SH-SY5Y (cell line): ENCODE measurements at regions not wholly inside any gene's neighbourhood (a gene's known extent, or its start where the extent isn't known, plus 50 kb on each side); places are given as distances from the start of the nearest gene placed in this dataset.
A peak's percentile ranks its signal among the peaks of the same experiment; 100 is the strongest.

Experiments used
- GATA2 ChIP-seq: IDR thresholded peaks from 2 replicates; pipeline ENCODE4 v1.6.1; 2011; ENCODE audit warnings: mild to moderate bottlenecking, low read depth, low read length
- GATA3 ChIP-seq: IDR thresholded peaks from 2 replicates; pipeline ENCODE4 v1.6.1; 2011; ENCODE audit warnings: low read depth, mild to moderate bottlenecking, low read length, moderate library complexity

DNA sequence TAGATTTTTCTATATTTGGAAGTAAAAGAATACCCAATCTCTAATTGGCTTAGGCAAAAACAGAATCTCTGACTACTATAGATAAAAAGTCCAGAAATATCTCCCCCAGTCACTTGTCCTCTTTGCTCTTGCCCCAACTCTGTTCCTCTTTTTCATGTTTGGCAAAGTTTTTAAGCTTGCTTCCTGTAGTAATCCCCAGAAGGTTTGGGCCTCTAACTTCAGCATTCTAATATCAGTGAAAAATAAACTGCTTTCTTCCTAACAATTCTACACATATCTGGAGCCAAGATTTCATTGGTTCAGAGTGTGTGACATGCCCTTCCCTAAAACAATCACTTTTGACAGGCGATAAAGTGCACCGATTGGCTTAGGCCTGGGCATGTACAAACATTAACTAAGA lies 1680.3 kb downstream of the MAT2B start:
- no peak for TF ChIP-seq GATA3
- TF ChIP-seq GATA2 = no peak

DNA sequence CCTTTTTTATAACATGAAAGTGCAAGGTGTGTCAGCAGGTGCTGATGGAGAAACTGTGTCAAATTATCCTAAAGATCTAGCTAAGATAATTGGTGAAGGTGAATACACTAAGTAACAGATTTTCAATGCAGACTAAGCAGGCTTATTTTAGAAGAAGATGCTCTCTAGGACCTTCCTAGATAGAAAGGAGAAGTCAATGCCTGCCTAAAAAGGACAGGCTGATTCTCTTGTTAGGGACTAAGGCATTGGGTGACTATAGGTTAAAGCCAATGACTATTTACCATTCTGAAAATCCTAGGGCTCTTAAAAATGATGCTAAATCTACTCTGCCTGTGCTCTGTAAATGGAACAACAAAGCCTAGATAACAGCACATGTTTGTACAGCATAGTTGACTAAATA lies 1682.4 kb downstream of the MAT2B start:
- no peak for TF ChIP-seq GATA3
- no peak for TF ChIP-seq GATA2

DNA sequence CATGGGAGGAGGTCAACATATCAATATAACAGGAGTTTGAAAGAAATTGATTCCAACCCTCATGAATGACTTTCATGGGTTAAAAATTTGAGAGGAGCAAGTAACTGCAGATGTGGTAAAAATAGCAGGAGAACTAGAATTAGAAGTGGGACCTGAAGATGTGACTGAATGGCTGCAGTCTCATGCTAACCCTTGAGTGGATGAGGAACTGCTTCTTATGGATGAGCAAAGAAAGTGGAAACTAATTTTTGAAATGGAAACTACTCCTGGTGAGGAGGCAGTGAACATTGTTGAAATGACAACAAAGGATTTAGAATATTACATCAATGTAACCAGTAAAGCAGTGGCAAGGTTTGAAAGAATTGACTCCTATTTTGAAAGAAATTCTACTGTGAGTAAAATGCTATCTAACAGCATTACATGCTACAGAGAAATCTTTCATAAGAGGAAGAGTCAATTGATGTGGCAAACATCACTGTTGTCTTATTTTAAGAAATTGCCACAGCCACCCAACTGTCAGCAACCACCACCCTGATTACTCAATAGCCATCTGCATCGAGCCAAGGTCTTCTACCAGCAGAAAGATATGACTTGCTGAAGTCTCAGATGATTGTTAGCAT lies 1683.2 kb downstream of the MAT2B start:
- TF ChIP-seq GATA2 (no peak), GATA3 (no peak)

DNA sequence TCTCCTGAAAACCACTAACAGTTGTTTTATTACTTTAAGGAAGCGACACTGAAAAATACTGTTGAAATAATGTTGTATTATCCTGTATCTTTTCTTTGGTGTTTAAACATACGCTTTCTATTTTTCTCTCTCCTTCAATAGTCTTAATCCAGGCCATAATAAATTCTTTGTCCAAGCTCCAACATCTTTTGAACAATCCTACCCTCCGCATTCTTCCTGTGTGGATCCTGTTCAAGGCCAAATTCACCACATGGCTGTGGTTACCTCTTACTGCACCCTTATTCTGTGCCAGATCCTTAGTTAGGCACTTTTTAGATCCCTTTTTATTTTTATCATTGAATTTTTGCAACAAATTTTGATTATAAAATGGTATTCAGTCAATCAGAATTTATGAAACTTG lies 1691.5 kb downstream of the MAT2B start:
- TF ChIP-seq GATA2 (no peak), GATA3 (no peak)

DNA sequence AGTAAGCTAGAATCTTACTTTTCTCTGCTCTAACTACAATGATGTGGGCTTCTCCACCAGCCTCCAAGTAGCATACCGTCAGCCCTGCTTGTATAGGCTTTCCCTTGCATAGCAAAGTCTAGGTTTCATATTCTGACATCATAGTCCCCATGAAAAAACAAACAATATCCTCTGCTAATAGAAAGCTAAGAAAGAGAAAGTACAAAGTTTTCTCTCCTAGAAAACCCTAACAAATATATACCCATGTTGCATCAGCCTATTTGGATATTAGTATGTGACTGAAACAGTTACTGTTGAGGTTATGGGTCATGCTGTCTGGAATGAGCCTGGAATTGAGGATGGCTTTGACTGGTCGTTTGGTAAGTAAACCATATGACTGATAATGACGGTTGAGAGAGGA lies 1696.0 kb downstream of the MAT2B start:
- TF ChIP-seq GATA3 (no peak), GATA2 (no peak)

DNA sequence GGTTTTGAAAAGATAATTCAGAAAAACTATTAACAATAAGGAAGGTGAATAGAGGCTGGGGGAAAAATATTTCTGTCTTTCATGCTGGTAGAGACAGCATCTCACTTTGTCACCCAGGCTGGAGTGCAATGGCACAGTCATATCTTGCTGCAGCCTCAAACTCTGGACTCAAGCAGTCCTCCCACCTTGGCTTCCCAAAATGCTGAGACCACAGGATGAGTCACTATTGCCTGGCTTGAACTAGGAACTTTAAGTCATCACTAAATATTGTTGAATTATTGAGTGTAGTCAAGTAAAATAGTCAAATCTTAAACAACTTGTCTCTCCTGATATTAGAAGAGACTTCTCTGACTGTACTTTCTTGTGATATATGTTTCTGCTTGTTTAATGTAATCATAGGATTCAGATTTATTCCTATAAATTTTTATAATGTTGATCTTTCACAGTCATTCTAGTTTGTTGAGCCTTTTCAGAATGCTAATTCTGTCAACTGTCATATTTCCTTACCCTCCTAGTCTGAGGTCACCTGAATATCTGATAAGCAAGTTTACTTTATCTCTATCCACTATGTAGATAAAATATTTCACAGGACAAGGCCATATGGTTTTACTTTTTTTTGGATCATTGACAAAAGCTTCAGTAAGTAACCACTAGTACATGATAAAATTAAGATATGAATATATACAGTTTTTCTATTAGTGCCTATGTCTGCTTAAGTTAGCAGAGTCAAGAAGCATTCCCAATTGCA lies 1696.5 kb downstream of the MAT2B start:
- peak; percentile 77 for TF ChIP-seq GATA3
- TF ChIP-seq GATA2 = peak; percentile 41; the same call in 1 of the 2 replicates

DNA sequence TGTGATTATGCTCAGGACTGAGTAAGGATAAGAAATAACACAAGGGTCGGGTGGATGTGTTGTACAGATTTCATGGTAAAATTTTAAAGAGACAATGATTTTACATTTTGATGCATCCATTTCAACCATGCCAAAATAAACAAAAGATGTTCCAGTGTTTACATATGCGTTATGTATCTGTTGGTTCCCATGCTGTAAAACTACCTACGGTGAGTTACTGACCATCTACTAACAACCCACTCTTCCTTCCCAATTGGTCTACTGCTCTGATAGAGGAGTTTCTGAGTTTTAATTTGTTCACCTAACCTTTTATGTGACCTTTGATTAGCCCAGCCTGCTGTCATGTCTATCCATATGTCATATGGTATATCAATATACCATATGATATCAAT lies 1697.1 kb downstream of the MAT2B start:
- TF ChIP-seq GATA3 (no peak; the same call in 1 of the 2 replicates), GATA2 (no peak)

DNA sequence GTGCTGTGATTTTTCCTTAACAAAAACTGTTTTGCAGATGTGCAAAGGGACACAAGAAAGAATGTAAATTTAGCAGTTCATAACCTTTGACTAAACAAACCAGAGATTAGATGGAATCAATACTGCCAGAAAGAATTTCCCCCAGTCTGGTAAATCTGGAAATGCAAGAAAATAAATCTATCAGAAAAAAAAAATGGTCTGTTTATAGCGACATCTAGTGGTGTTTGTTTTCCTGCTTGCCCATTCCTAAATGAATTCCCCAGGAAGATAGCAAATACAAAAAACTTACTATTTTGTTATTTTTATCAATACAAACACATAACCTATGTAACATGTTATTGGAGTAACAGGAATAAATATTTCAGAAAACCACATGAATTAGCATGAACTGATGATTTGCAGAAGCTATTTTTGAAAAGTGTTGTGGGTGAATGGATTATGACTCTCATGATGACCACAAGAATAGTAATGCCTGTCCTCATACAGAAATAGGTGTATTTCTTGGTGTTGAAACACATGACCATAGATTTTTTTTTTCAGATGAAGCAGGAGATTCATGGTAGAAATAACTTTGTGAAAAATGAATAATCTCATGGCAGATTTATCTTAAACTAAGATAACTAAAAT lies 1703.8 kb downstream of the MAT2B start:
- TF ChIP-seq GATA3 (no peak), GATA2 (no peak)

DNA sequence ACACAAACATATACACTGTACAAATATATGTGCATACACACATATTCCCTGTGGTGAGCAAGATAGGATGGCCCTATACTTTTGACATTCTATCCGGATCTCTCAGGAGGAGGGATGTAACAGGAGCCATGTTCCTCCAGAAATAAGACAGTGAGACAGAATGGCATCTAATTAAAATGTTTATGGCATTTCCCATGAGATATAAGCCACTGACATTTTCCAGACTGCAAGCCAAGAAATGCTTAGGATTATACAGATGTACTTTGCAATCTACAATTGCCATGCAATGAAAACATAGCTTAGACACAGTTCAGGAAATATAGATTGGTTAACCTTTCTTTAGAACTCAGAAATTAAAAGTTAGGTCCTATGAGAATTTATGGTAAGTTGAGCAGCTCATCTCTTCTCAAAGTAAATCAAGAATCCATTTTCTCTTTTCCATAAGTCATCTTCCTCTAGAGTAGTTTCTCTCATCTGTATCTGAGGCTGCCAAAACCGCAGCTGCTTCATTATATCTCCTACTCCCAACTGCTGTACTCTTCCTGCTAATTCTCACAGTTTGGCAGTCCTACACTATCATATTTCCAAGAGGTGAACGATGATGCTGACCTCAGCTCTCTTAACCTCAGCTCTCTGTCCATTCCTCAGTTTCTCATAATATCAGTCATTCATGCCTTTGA lies 1719.1 kb downstream of the MAT2B start:
- TF ChIP-seq GATA3 = no peak
- TF ChIP-seq GATA2 = no peak

DNA sequence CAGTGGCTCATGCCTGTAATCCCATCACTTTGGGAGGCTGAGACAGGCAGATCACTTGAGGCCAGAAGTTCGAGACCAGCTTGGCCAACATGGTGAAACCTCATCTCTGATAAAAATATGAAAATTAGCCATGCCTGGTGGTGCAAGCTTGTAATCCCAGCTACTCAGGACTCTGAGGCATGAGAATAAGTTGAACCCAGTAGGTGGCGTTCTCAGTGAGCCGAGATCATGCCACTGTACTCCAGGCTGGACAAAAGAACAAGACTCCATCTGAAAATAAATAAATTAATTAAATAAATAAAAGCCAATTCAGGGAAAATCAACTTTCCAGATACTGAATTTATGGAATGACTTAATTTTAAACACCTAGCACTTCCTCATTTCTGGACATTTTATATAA lies 1722.1 kb downstream of the MAT2B start:
- TF ChIP-seq GATA3 (no peak), GATA2 (no peak)

DNA sequence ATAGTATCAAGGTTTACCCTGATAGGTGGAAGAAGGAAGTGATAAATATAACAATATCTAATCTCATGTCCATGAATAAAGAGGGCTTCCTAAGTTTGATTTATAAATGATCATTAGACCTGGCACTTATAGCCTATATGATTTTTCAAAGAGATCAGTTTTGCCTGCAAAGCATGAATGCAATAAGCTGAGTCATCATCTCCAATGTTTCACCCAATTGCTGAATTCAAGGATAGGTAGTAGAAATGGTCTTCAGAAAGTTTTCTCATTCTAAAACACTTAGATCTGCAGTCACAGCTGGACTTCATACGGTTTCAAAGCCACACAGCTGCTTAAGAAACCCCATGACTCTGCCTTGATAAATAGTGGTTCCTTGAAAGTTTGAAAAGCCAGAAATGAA lies 1722.8 kb downstream of the MAT2B start:
- TF ChIP-seq GATA2 (no peak), GATA3 (no peak)

DNA sequence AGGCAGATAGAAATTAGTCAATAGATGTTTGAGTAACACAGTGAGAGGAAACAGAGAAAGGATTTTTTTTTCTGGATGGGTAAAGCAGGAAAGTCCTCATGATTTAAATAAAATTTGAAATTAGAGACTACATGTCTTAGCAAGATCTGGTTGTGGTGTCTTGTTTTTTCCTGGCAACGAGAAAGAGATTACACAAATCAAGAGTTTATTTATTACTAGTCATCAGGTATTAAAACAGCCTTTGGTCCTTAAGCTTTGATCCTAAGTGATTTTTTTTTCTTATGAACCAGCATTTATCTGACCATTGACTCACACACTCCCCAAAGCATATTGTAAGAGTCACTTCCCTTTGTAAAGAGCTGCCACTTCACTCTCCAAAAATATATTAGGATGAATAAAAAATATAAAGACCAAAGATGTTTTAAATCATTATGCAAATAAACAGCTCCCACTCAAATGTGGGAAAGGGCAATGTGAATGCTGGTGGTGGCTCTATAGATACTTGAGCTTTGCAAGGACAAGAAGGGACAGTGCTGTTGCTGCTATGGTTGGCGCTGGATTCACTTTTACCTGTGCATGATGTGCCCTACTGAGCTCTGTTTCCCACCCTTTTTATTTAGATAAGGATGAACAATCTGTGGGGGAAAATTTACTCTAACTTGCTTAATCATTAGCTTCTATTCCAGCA lies 1726.5 kb downstream of the MAT2B start:
- TF ChIP-seq GATA2 = no peak
- TF ChIP-seq GATA3 = no peak

DNA sequence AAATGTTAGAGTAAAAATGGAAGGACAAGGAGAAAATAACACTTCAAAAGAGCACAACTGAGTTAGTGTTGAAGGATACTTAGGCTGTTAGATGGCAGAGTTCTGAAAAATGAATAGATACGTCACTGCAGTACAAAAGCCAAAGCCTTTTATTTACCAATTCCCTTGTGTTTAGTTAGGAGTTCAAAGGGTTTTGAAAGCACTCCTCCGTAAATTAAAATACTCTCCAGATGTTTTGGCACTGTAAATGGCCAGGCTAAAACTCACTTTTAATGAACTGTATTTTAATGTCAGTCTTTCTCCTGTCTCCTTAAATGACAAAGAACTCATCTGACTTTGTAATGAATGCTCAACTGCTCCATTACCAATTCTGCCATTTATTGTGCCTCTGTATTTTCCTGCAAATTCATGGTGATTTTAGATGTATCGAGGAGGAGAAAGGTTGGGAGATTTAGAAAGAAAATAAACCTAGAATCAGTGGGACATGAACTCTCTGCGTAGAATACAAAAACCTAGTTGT lies 1727.2 kb downstream of the MAT2B start:
- TF ChIP-seq GATA3 (no peak), GATA2 (no peak)

DNA sequence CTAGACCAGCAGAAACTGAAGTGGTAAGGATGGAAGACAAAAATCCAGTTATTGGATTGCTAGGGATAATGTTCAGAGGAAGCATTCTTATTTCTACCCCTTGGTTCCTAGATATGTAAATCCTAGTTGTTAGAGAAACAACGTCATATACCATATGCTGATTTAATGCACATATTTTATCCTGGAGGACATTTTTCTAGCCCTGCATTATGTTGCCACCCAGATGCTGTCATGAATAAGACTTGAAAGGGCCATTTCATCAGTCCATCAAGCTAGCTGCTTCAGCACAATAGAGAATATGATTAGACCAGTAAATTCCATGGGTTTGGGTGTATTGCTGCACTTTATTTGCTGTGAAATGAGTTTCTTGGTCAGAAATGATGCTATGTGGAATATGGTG lies 1736.4 kb downstream of the MAT2B start:
- TF ChIP-seq GATA2 (no peak), GATA3 (no peak)

DNA sequence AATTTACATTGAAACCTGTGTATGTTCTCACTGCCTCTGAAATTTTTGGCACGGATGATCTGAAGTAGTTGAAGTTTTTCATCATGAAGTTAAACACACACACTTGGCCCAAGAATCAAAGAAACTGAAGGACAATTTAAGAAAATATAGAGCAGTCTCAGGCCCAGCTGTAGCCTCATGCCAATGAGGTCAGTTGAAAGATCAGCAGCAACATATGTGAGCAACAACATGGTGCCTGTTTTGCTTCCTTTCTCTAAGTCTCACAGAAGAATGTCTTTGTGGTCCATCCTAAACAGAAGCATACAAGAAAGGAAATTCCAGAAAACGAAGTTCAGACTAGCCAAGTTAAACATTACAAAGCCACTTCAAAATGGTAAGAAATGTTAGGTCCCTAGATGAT lies 1737.2 kb downstream of the MAT2B start:
- TF ChIP-seq GATA3 = no peak
